Neural progenitor cell (in vitro differentiated cells): ENCODE measurements at regions not wholly inside any gene's neighbourhood (a gene's known extent, or its start where the extent isn't known, plus 50 kb on each side); places are given as distances from the start of the nearest gene placed in this dataset.

ENCODE experiments used
- CTCF ChIP-seq: fragments of 200-600 bp; sonication (generic); IDR thresholded peaks from 2 replicates; pipeline ENCODE4 v1.5.1; 2017; ENCODE audit warnings: antibody characterized with exemption, mild to moderate bottlenecking
- EZH2 ChIP-seq: fragments of 200-600 bp; sonication (generic); IDR thresholded peaks from 2 replicates; pipeline ENCODE4 v1.6.1; 2017; ENCODE audit warnings: antibody characterized with exemption, mild to moderate bottlenecking, moderate library complexity

- TF ChIP-seq CTCF = no peak
- TF ChIP-seq EZH2 = no peak
These were observed 203.6 kb downstream of the NUAK1 start for GRCh38 chr12:105935106-105935505.
